Lower leg skin (tissue), 3 donors: ENCODE measurements at regions not wholly inside any gene's neighbourhood (a gene's known extent, or its start where the extent isn't known, plus 50 kb on each side); places are given as distances from the start of the nearest gene placed in this dataset.

Experiments used
- CTCF ChIP-seq, 3 donors: fragments of 450-650 bp; IDR thresholded peaks; one replicate each; pipeline ENCODE4 v1.5.1; 2016; ENCODE audit warnings: antibody characterized with exemption in 3 of 3, mild to moderate bottlenecking in 3 of 3, moderate library complexity in 2 of 3
- POLR2A ChIP-seq, 2 donors: fragments of 450-650 bp; IDR thresholded peaks; one replicate each; pipeline ENCODE4 v1.6.1; 2016 to 2017; ENCODE audit warnings: antibody characterized with exemption in 2 of 2, mild to moderate bottlenecking in 1 of 2, moderate library complexity in 1 of 2

GRCh38 chr2:154568413-154568812 is 130.1 kb upstream of the KCNJ3 start:
- TF ChIP-seq POLR2A (IDR thresholded peaks at IDR 0.05), result no peak
- TF ChIP-seq CTCF (IDR thresholded peaks at IDR 0.05), result no peak
